Spleen (tissue), 7 donors: ENCODE measurements at regions not wholly inside any gene's neighbourhood (a gene's known extent, or its start where the extent isn't known, plus 50 kb on each side); places are given as distances from the start of the nearest gene placed in this dataset.

Experiments
- POLR2A ChIP-seq, 3 donors: fragments of 450-650 bp; IDR thresholded peaks; one replicate each; pipeline ENCODE4 v1.5.1; 2017; ENCODE audit warnings: antibody characterized with exemption in 3 of 3, mild to moderate bottlenecking in 1 of 3
- TF ChIP-seq, protein P1 (sequence below), 11 experiments: fragments of 200-600 bp in 7 of 11; fragments of 450-650 bp in 4 of 11; sonication (generic) in 4 of 11; IDR thresholded peaks in 8 of 11; conservative IDR thresholded peaks in 3 of 11; 1 replicate in 7 of 11; 2 replicates in 4 of 11; pipeline versions ENCODE4 v1.4.0 to v1.8.0; 2016 to 2021; ENCODE audit warnings: antibody characterized with exemption in 11 of 11, inconsistent platforms in 4 of 11, mild to moderate bottlenecking in 1 of 11
- donor health status: DM: no; HTN: no; CAD: no; lungs with moderate emphysema.
- donor health status: DM: no; HTN: no; CAD: no.
- donor health status: DM: no; HTN: no; CAD: no.

DNA sequence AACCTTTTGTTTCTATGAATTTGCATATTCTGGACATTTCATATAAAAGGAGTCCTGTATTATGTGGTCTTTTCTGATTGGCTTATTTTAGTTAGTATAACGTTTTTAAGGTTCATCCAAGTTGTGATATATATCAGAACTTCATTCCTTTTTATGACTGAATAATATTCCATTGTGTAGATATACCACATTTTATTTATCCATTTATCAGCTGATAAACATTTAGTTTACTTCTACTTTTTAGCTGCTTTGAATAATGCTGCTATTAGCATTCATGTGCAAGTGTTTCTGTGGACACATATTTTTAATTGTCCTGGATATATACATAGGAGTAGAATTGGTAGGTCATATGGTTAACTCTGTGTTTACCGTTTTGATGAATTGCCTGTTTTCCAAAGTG is 498.5 kb upstream of the ADAMTS9 start:
- TF ChIP-seq, protein P1, sequence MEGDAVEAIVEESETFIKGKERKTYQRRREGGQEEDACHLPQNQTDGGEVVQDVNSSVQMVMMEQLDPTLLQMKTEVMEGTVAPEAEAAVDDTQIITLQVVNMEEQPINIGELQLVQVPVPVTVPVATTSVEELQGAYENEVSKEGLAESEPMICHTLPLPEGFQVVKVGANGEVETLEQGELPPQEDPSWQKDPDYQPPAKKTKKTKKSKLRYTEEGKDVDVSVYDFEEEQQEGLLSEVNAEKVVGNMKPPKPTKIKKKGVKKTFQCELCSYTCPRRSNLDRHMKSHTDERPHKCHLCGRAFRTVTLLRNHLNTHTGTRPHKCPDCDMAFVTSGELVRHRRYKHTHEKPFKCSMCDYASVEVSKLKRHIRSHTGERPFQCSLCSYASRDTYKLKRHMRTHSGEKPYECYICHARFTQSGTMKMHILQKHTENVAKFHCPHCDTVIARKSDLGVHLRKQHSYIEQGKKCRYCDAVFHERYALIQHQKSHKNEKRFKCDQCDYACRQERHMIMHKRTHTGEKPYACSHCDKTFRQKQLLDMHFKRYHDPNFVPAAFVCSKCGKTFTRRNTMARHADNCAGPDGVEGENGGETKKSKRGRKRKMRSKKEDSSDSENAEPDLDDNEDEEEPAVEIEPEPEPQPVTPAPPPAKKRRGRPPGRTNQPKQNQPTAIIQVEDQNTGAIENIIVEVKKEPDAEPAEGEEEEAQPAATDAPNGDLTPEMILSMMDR (IDR thresholded peaks at IDR 0.05 in 8 of 11, conservative IDR thresholded peaks at IDR 0.05 in 3 of 11): no peak
- TF ChIP-seq POLR2A (IDR thresholded peaks at IDR 0.05): no peak
